ENCODE measurements at regions not wholly inside any gene's neighbourhood (a gene's known extent, or its start where the extent isn't known, plus 50 kb on each side); places are given as distances from the start of the nearest gene placed in this dataset.

- TF ChIP-seq CTCF (IDR thresholded peaks at IDR 0.05; ENCODE audit: low read length), result no peak
- no peak for TF ChIP-seq EZH2 (IDR thresholded peaks at IDR 0.05; ENCODE audit: borderline replicate concordance, low read length)
Measured at GRCh38 chr4:20383969-20384368, 132.3 kb downstream of the SLIT2 start.

Data from OCI-LY1 (cell line).